Uterus (tissue), 2 donors: ENCODE measurements at regions not wholly inside any gene's neighbourhood (a gene's known extent, or its start where the extent isn't known, plus 50 kb on each side); places are given as distances from the start of the nearest gene placed in this dataset.

Source experiments
- CTCF ChIP-seq, 4 experiments: fragments of 200-600 bp in 2 of 4; fragments of 450-650 bp in 2 of 4; sonication (generic) in 2 of 4; IDR thresholded peaks; one replicate each; pipeline ENCODE4 v1.5.1; 2016 to 2019; ENCODE audit warnings: antibody characterized with exemption in 4 of 4, mild to moderate bottlenecking in 2 of 4, moderate library complexity in 1 of 4
- POLR2A ChIP-seq, 2 donors: fragments of 450-650 bp; IDR thresholded peaks; one replicate each; pipeline ENCODE4 v1.6.1; 2016; ENCODE audit warnings: antibody characterized with exemption in 2 of 2, mild to moderate bottlenecking in 1 of 2, moderate library complexity in 1 of 2

- no peak for TF ChIP-seq CTCF (IDR thresholded peaks at IDR 0.05)
- no peak for TF ChIP-seq POLR2A (IDR thresholded peaks at IDR 0.05)
Observed at GRCh38 chr5:92390657-92391056, 1007.5 kb upstream of the ARRDC3 start.
